ENCODE measurements at regions not wholly inside any gene's neighbourhood (a gene's known extent, or its start where the extent isn't known, plus 50 kb on each side); places are given as distances from the start of the nearest gene placed in this dataset.

DNA sequence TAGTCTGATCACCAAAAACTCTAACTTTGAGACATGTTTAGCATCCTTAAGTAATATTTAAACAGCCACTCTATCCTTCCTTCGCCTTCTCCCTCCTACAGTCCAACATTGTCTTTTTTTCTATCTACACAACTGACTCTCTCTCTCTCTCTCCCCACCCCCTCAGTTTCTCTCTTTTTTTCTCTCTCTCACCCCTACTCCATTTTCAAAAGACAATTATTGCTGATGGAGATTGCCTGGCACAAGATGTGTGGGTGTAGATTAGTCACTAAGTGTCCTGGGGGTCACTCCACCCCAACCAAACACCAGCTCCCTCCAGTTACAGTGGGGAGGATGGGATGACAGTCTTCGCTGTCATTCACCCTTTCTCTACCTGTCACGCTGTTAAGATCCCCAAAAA lies 94.5 kb upstream of the NFIA start:
- Histone ChIP-seq H3K79me2 (ENCODE audit: control insufficient read depth in 1 of 2, insufficient read depth in 2 of 2, low read length in 2 of 2) (no peaks in the 10 kb centered on the region), H4K91ac (replicated peaks; ENCODE audit: insufficient read length, low read length) (no peak overlapping the region), H3K4me1 (replicated peaks in 1 of 4; ENCODE audit: control insufficient read depth in 3 of 4, insufficient read depth in 4 of 4, low read length in 3 of 4) (no peaks in the 10 kb centered on the region), H4K20me1 (replicated peaks in 1 of 2; ENCODE audit: control insufficient read depth in 1 of 2, insufficient read depth in 2 of 2, low read length in 2 of 2) (no peaks in the 10 kb centered on the region), H2AK5ac (ENCODE audit: low read depth, low read length) (no peak overlapping the region), H3K9me3 (ENCODE audit: insufficient read depth in 2 of 2, low read depth in 1 of 2, low read length in 1 of 2) (no peaks in the 10 kb centered on the region), H2BK12ac (ENCODE audit: low read depth, low read length) (no peak overlapping the region), H2AFZ (ENCODE audit: low read length) (no peak overlapping the region), H3K4me2 (ENCODE audit: insufficient read depth in 1 of 2, low read depth in 2 of 2, low read length in 2 of 2) (no peak overlapping the region), H3K18ac (ENCODE audit: extremely low read depth, low read length) (no peak overlapping the region), H3K79me1 (ENCODE audit: low read depth, low read length) (no peaks in the 10 kb centered on the region), H2BK15ac (ENCODE audit: low read length) (no peak overlapping the region), H3K36me3 (ENCODE audit: control insufficient read depth in 2 of 4, insufficient read depth in 4 of 4, low read length in 3 of 4) (no peaks in the 10 kb centered on the region), H3K9ac (replicated peaks in 1 of 4; ENCODE audit: extremely low read depth in 1 of 4, low read depth in 3 of 4, low read length in 3 of 4) (no peak overlapping the region), H2BK5ac (ENCODE audit: low read depth, low read length) (no peak overlapping the region), H3K4ac (replicated peaks; ENCODE audit: insufficient read length, low read depth, low read length) (no peak overlapping the region), H4K5ac (ENCODE audit: insufficient read length, low read depth, low read length) (no peak overlapping the region), H3K27me3 (replicated peaks in 1 of 4; ENCODE audit: control insufficient read depth in 3 of 4, extremely low read depth in 1 of 4, insufficient read depth in 3 of 4, low read length in 3 of 4) (no peaks in the 10 kb centered on the region), H3K23me2 (ENCODE audit: low read depth, low read length) (no peaks in the 10 kb centered on the region), H3K23ac (ENCODE audit: insufficient read length) (no peak overlapping the region), H3K4me3 (ENCODE audit: extremely low read depth in 1 of 4, insufficient read depth in 2 of 4, low read depth in 3 of 4, low read length in 4 of 4) (no peak overlapping the region), H2BK20ac (ENCODE audit: low read length) (no peak overlapping the region), H2BK120ac (replicated peaks; ENCODE audit: low read depth, low read length) (no peak overlapping the region), H3K56ac (replicated peaks; ENCODE audit: insufficient read length, low read depth, low read length) (no peak overlapping the region), H3K27ac (ENCODE audit: low read depth, low read length) (no peak overlapping the region), H3K14ac (ENCODE audit: insufficient read length) (no peak overlapping the region), H4K8ac (ENCODE audit: extremely low read depth, insufficient read depth, low read length) (no peak overlapping the region)
- no peak for TF ChIP-seq ATF2 (IDR thresholded peaks at IDR 0.05; ENCODE audit: low read length)
- no peak for TF ChIP-seq RFX5 (IDR thresholded peaks at IDR 0.05; ENCODE audit: borderline replicate concordance, low read depth, low read length)
- TF ChIP-seq KDM4A (IDR thresholded peaks at IDR 0.05; ENCODE audit: low read depth, low read length, severe bottlenecking): no peak
- TF ChIP-seq POLR2AphosphoS5 (IDR thresholded peaks at IDR 0.05; ENCODE audit: low read depth, low read length): no peak
- DNase-seq (ENCODE audit: low read depth in 1 of 2, low spot score in 2 of 2) (no peak), FAIRE-seq (no peak)
- ChIA-PET POLR2A (ENCODE audit: partially characterized antibody) (no interaction called here), CTCF (ENCODE audit: partially characterized antibody) (interaction anchor here (0.8 to 8.0 kb wide), 5 partner anchors 9 to 67 kb away, joined by 3 to 39 read pairs (median 6); no protein-coding TSS in a partner anchor)
- 89% methylated on average over 3 of the region's 3 CpGs; no CpG with 5 or more reads in 1 of the 2 experiments for WGBS, 2 experiments (ENCODE audit: extremely low coverage in 1 of 2, insufficient coverage in 1 of 2, insufficient read length in 1 of 2, insufficient replicate concordance in 2 of 2, low coverage in 1 of 2, low lambda C conversion rate in 2 of 2, missing lambda C conversion rate in 1 of 2)
